ENCODE measurements at regions not wholly inside any gene's neighbourhood (a gene's known extent, or its start where the extent isn't known, plus 50 kb on each side); places are given as distances from the start of the nearest gene placed in this dataset.
"Not testable (repeated sequence)": the region's sequence is repeated elsewhere in the genome, so short reads cannot be mapped to it uniquely, and the experiment has no call there.

GRCh38 chr3:26108846-26109489 lies 319.1 kb downstream of the OXSM start:
- FAIRE-seq (no peak), DNase-seq (ENCODE audit: insufficient read length, low spot score) (no peak)

DNA sequence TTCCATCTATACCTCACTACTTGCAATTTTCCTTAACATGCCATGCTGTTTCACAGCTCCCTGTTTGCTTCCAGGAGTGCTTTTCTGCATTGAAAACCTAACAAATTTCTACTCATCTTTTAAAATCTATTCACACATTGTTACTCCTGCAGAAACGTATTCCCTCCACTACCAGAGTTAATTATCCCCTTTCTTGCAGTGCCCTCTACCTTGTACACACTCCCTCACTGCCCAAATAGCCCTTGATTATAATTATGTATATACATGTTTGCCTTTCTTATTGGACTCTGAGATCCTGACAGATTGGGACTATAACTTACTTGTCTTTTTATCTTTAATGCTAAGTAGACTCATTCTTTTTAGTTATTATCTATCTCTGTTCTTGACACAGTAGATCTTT lies 325.0 kb downstream of the OXSM start:
- no peak for FAIRE-seq
- DNase-seq (ENCODE audit: insufficient read length, low spot score) = no peak

DNA sequence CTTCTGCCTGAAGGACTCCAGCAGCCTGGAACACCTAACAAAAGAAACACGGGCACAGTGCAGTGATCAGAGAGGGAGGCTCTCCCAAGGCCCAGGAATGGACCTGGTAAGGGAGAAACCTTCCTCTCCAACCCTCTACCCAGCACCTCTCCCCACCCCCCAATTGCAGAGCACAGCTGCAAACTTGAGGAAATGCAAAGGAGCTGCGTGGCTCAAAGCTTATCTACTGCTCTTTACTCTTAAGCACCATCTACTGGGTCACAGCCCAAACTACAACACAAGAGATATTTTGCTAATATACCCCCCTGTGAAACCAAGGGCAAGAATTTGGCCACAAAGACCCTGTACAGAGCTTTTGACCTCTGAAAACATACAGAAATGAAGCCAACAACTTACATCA lies 328.3 kb downstream of the OXSM start:
- DNase-seq (ENCODE audit: insufficient read length, low spot score) (no peak), FAIRE-seq (no peak)

- DNase-seq (ENCODE audit: insufficient read length, low spot score) (no peak), FAIRE-seq (no peak)
Measured at GRCh38 chr3:26132942-26133341, 343.1 kb downstream of the OXSM start.

- DNase-seq (ENCODE audit: insufficient read length, low spot score) = no peak
- FAIRE-seq = no peak
Measured at GRCh38 chr3:26141296-26141695, 351.4 kb downstream of the OXSM start.

DNA sequence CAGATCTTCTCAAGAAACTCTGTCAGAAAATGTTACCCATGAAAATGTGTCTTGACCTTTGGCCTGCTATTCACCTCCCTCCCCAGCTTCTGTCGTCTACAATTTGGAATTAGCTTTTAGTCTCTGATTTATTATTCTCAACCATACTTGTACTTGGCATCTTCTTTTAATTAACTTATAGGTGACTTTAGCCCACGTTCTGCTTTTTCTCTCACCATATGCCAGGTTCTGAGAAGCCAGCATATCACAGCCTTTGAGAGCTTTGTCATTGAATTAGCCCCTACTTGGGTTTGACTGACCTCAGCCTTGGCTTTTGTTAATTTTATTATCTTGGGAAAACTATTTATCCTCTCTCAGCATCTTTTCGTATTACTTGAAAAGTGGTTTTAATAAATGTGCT lies 355.9 kb downstream of the OXSM start:
- FAIRE-seq = no peak
- DNase-seq (ENCODE audit: insufficient read length, low spot score) = no peak

DNA sequence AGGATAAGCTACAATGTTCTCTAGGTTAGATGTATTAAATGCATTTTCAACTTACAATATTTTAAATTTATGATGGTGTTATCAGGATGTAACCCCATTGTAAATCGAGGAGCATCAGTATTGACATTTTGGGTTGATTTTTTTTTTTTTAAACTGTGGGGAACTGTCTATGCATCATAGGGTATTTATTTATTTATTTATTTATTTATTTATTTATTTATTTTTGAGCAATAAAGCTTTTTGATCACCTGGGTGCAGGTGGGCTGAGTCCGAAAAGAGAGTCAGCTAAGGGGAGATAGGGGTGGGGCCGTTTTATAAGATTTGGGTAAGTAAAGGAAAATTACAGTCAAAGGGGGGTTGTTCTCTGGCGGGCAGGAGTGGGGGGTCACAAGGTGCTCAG lies 367.5 kb downstream of the OXSM start:
- not testable (repeated sequence) for FAIRE-seq; DNase-seq (ENCODE audit: insufficient read length, low spot score)

DNA sequence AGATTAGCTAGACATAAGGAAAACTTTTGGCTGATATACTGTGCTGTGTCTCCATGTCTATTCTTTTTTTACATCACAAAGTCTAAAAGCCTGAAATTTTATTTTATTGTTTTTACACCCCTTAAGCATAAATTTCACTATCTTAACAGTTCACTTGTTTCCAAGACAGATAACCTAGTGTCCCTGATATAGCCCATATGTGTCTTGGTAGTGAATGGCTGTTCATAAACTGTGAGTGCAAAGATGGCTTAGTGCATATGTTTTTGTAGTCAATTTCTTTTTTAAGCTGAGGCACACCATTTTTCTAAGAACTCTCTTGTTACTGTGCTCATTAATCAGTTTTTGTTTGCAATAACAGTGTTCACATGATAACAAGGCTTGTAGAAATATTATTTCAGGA lies 381.1 kb downstream of the OXSM start:
- FAIRE-seq (no peak), DNase-seq (ENCODE audit: insufficient read length, low spot score) (no peak)

DNA sequence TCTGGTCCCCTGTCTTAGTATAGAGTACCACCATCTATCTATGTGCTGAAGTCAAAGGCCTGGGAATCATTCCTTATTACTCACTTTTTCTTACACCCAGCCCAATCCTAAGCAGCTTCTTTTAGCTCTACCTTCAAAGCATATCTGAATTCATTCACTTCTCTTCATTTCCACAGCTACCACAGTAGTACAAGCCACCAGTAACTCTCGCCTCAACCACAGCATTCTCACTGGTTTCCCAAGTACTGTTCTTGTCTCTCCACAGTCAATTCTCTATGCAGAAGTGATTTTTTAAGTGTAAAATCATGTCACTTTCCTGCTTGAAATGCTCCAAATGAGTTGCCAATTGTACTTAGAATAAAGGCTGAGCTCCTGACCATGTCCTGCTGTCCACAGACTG lies 401.7 kb downstream of the OXSM start:
- DNase-seq (ENCODE audit: insufficient read length, low spot score) = no peak
- no peak for FAIRE-seq

DNA sequence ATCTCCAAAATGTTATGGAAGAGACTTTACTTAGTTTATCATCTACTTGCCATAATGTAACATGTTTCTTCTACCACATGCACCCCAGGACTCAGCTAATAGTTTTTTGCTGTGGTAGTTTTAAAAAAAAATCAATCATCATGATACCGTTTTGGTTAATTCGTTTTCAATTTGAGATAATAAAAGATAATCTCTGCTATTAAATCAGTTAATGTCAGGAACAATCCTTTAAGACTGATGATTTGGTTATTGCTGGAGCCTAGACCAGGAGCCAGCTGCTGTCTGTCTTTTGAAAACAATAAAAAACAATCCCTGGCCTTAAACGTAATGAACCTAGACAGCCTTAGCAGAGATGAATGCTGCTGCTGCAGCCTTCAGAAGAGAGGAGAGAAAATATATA lies 403.7 kb downstream of the OXSM start:
- DNase-seq (ENCODE audit: insufficient read length, low spot score) = no peak
- FAIRE-seq = no peak

DNA sequence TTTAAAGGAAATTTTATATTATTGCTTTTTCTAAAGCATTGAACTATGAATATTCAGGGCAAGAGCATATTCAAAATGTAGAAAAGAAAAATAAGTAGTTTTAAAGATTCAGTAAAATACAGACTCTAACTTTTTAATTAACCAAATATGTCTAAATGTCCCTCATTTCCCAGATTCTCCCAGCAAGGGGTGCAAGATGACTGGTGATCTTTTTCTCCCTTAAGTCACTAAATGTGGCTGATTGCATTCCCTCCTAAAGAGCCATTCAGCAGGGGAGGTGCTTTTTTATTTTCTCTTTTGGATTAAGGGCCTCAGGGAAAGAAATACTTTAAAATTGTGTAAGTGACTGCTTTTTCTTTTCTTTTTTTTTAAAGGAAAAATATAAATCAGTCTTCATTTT lies 406.9 kb downstream of the OXSM start:
- no peak for FAIRE-seq
- no peak for DNase-seq (ENCODE audit: insufficient read length, low spot score)

GRCh38 chr3:26198609-26199008 lies 408.7 kb downstream of the OXSM start:
- FAIRE-seq (no peak), DNase-seq (ENCODE audit: insufficient read length, low spot score) (no peak)

DNA sequence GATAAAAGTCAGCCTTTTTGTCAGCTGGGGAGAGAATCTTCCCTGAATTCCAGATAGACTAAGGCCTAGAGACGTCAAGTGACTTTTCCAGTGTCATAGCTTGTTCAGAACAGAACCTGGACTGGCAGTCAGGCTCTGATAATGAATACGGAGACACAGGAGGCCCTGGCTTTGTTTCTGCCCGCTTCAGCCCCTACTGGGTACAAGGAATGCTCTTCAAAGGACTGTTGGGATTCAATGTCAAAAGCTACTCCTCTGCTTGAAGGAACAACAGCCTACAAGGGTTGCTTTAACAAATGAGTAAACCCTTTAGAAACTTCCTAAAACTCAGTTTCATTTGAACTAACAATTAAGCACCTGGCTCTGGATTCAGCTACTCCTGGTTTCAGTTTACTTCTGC lies 412.3 kb downstream of the OXSM start:
- no peak for FAIRE-seq
- no peak for DNase-seq (ENCODE audit: insufficient read length, low spot score)

DNA sequence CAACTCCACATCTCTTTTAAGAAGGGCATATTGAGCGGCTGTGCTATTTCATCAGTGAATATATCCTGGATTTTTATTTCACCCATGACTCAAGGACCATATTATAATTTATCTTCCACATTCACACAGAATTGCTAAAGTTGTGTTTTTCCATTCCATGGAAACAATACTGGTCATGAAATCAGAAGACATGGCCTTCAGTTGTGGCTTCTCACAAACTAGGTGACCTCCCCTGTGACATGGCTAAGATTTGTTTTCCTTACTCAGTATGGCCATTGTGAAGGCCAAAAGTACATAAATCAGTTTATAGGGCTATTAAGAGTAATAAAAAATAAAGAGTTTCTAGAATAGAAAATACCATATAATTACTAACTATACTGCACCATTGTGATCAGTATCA lies 415.6 kb downstream of the OXSM start:
- FAIRE-seq (no peak), DNase-seq (ENCODE audit: insufficient read length, low spot score) (no peak)

GRCh38 chr3:26208201-26208600 lies 414.4 kb upstream of the LRRC3B start:
- DNase-seq (ENCODE audit: insufficient read length, low spot score) = no peak
- FAIRE-seq = no peak

GRCh38 chr3:26229801-26230200 lies 392.8 kb upstream of the LRRC3B start:
- DNase-seq (ENCODE audit: insufficient read length, low spot score) = no peak
- FAIRE-seq = no peak

DNA sequence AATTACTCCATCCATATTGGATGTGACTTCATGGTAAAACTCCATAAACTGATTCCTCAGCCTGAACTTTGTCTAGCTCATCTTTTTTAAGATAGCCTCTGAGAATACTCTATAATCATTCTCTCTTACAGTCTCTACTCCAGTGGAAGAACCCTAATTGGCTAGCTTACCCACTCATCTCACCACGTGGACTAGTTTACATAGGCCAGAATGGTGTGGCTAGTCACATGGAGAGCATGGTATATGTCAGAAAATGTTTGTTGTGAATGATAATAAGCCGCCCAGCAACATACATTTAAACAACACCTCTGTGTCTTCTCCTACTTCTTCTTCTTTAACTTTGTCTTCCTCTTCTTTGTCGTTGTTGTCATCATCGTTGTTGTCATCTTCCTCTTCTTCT lies 389.2 kb upstream of the LRRC3B start:
- DNase-seq (ENCODE audit: insufficient read length, low spot score) = no peak
- FAIRE-seq = no peak

DNA sequence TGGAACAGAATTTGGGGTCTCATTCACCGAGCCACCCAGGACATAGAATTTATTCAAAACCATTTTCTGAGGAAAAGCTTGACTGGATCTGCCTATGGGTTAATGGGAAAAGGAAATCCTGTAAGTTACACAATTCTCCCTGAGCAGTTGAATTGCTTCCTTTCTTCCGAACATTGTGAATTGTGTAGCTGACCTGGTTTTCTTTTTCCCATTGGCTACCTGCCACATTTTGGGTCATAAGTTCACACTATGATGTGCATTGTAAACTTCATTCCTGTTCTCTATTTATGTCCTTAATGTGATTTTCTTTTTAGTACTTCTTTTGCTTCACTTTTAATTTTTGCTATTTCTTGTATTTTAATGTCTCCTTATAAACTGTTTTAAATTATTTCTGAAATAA lies 386.0 kb upstream of the LRRC3B start:
- FAIRE-seq = no peak
- no peak for DNase-seq (ENCODE audit: insufficient read length, low spot score)

GRCh38 chr3:26237036-26237682 lies 385.4 kb upstream of the LRRC3B start:
- FAIRE-seq = no peak

GRCh38 chr3:26244586-26244985 lies 378.0 kb upstream of the LRRC3B start:
- FAIRE-seq = not testable (repeated sequence)

More at GRCh38 chr3:26237036-26237682, 385.4 kb upstream of the LRRC3B start:
- DNase-seq (ENCODE audit: insufficient read length, low spot score) = no peak

GRCh38 chr3:26245236-26245635 lies 377.3 kb upstream of the LRRC3B start:
- no peak for DNase-seq (ENCODE audit: insufficient read length, low spot score)
- FAIRE-seq = no peak

More at GRCh38 chr3:26244586-26244985, 378.0 kb upstream of the LRRC3B start:
- DNase-seq (ENCODE audit: insufficient read length, low spot score) = not testable (repeated sequence)

DNA sequence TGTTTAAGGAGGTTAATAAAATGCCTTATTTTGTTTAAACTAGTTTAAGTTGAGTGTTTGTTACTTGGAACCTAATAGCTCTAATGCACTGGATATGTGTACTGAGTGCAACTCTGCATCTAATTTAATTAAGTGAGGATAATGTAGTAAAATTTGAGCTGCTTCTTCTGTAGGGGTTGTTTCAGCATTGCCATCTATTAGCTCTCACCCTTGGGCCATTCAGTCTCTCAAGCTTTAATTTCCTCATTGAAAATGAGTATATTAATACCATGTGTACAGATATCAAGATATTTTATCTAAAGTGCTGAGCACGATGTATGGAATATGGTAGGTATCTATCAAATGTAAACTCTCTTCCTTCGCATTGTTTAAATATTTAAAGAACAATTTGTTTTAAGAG lies 375.7 kb upstream of the LRRC3B start:
- DNase-seq (ENCODE audit: insufficient read length, low spot score) (no peak), FAIRE-seq (no peak)

DNA sequence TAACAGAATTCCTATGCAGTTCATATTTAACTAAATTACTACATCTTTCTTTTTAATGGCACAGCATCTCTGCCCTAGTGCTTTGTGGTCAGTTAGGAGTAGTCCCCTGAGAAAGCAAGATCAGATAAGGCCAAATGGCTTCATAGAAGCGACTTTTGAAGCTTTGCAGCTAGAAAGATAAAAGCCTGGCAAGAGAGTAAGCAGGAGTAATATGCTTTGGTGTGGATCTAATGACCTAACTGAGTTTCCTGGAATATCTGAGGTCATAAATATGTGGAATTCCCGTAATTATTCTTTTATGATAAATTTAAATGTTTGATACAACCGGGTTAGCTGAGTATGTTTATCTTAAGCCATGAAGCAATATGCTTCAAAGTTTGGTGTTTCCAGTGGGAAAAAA lies 374.9 kb upstream of the LRRC3B start:
- FAIRE-seq = no peak
- no peak for DNase-seq (ENCODE audit: insufficient read length, low spot score)

All from HTR-8/SVneo (cell line).